Daoy (cell line): ENCODE measurements at regions not wholly inside any gene's neighbourhood (a gene's known extent, or its start where the extent isn't known, plus 50 kb on each side); places are given as distances from the start of the nearest gene placed in this dataset.
"Not testable (repeated sequence)": the region's sequence is repeated elsewhere in the genome, so short reads cannot be mapped to it uniquely, and the experiment has no call there.

ENCODE experiments used
- DNase-seq: peaks from one replicate; pipeline ENCODE4 v3.0.0-alpha.2; 2015; ENCODE audit warnings: low read depth

DNA sequence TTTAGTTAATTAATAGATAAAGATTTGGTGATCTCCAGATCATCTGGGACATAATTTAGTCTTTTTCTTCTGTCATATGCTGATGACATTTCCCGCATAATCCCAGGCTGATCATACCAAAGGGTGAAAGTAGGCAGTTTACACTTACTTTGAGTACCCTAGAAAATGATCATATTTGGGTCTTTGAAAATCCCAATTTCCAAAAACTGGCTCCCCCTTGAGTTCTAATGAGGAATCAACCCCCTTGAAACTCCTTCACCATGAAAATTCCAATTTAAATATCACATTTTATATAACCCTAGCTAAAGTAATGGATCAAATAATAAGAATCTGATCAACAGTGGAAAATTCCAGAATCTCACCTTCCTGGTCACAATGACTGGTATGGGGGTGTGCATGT, 223.4 kb downstream of the NAF1 start:
- no peak for DNase-seq

GRCh38 chr4:162938738-162939485, 227.8 kb downstream of the NAF1 start:
- no peak for DNase-seq

GRCh38 chr4:162935214-162935613, 231.5 kb downstream of the NAF1 start:
- DNase-seq, result no peak

DNA sequence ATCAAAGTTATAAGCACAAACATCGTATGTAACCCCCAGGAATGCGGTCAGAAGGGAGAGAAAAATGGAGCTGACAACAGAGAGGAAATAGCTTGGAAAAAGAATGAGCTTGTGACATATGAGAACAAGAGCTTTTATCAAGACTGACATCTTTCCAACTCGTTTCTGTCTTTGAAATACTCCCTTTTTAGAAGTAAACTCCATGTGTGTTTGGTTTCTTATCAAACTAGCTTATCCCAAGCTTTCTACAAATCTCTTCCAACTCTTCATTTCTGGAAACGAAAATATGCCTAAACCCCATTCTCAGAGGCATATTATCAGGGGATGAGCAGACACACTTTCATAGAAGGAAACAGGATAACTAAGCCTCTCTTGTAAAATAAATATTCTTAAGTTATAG, 235.4 kb downstream of the NAF1 start:
- DNase-seq, result no peak

GRCh38 chr4:162921178-162921785, 245.4 kb downstream of the NAF1 start:
- no peak for DNase-seq

GRCh38 chr4:162920649-162921048, 246.0 kb downstream of the NAF1 start:
- DNase-seq, result no peak

DNA sequence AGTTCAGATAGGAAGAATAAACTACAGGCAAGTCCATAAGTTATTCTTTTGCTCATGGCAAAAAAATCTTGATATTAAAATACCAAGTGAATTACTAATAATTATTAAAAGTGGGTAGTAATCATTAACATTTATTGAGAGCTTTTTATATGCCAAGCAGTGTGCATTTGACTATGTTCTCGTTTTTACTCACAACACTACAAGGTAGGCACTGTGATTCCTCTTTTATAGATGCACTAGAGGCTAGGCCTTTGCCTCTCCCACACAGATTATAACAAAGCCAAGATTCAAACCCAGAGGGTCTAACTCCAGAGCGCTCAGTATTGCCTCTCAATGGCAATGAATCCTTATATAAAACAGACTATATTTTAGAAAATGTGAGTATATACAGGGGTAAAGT, 254.2 kb downstream of the NAF1 start:
- DNase-seq, result no peak

DNA sequence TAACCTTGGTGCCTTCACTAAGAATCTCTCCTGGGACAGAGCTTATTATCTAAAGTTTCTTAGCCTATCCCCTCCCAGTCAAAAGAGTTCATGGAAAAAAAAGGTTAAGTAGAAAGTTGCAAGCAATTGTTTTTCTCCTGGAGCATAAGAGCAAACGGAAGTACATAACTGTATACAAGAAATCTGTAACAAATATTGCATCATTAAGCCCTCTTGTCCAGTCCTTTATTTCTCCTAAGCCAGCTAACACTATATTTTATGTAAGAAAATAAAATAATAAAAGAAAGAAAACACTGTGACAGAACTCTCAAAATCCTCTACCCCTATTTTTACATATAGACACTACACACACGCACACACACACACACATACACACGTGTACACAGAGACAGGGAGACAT, 255.3 kb downstream of the NAF1 start:
- no peak for DNase-seq

GRCh38 chr4:162909952-162910351, 256.7 kb downstream of the NAF1 start:
- no peak for DNase-seq

DNA sequence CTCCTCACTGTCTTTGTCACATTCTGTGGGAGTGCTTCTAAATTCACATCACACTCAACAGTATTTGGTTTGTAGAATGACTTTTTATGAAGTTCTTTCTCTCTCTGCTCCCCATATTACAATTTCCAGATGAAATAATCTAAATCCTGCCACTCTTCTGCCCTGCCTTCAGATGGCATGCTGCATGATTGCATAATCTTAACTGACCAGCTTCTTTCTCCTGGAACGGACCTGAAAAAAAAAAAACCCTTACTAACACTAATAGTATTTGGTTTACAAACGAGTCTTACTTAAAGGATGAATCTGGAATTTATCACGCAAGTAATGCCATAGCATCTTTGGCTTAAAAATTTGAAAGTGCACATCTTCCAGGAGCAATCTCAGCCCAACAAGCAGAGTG, 272.3 kb downstream of the NAF1 start:
- no peak for DNase-seq

DNA sequence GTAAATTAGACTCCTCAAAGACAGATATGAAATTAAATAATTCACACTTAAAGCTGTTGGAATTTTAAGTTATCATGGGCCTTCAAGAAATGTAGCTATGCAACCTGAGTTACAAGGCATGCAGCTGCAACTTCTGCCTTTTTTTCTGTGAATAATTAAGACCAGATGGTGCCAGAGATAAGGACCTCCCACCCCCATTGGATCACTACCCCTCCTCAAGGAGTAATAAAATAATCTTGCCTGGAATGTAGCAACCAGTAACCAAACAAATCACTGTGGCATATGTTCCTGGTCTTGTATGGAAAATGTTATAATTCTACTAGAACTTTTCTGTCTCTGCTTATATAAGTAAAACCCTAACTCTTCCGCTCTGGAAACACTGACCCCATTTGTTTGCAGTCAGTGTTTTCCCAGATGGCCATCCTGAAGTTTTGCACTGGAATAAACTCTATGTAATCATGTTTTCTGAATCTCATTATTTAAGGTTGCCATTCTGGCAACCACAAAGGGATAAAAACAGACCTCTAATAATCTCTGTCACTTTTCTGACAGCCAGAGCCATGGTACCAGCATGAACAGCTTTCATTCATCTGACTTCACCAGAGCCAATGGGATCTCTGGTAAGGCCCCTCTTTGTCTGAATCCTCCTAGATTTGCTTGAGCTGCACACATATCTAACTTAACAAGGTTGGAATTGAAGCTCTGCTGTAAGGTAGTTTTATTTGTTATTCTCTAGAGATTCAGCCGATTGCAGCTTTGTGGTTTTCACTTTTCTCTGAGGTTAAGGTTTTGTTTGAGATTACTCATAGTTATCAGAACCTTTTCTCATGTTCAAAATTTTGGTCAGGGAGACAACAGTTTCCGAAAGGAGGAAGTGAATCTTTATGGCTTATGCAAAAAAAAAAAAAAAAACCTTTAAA, 274.6 kb downstream of the NAF1 start:
- DNase-seq, result peak; percentile 1

DNA sequence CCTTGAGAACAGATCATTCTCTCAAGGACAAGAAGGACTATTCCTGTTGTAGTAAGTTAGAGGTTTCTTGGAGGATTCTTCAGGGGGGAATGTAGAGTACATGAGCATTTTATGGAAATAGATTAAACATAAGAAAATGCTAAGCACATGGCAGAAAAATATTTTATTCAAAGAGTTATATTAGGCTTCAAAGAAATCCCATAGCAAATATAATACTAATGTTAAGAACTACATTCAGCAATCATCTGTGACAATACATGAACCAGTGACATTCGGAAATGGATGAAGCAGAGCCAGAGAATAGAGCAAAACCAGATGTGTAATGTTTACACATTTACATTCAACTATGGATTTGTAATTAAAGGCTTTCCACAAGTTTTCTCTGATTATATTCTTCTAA, 288.6 kb downstream of the NAF1 start:
- DNase-seq, result no peak

GRCh38 chr4:162874748-162875147, 291.9 kb downstream of the NAF1 start:
- no peak for DNase-seq

DNA sequence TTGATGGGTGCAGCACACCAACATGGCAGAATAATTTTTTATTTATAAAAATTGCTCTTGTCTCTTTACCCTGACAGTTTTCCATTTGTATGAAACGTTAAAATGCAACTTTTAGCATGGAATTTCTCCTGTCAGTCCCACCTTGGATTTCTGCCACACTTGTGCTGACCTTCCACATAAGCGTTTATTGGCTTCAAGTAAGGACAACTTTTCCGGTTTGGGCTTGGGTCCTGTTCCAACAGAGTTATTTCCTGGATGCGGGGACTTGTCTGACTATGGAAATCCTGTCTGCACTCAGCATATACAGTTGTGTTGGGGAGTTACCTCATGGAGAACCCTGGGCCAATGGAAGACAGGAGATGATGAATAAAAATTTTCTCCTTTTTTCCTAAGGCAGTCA, 294.7 kb downstream of the NAF1 start:
- no peak for DNase-seq

DNA sequence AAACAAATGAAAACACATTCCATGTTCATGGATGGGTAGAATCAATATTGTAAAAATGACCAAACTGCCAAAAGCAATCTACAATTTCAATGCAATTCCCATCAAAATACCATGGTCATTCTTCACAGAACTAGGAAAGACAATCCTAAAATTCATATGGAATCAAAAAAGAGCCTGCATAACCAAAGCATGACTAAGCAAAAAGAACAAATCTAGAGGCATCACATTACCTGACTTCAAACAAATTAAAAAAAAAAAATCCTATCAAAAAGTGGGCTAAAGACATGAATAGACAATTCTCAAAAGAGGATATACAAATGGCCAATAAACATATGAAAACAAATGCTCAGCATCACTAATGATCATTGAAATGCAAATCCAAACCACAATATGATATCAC, 297.5 kb downstream of the NAF1 start:
- DNase-seq, result no peak

DNA sequence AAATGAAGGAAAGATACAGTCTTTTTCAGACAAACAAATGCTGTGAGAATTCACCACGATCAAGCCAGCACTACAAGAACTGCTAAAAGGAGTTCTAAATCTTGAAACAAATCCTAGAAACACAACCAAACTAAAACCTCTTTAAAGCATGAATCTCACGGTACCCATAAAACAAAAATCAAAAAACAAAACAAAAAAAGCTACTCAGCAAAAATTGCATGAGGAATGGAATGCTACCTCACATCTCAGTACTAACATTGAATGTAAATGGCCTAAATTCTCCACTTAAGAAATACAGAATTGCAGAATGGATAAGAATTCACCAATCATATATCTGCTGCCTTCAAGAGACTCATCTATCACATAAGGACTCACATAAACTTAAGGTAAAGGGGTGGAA, 300.1 kb downstream of the NAF1 start:
- no peak for DNase-seq

GRCh38 chr4:162865102-162865501, 301.6 kb downstream of the NAF1 start:
- no peak for DNase-seq

GRCh38 chr4:162853788-162854187, 312.9 kb downstream of the NAF1 start:
- no peak for DNase-seq

GRCh38 chr4:162852642-162853041, 314.0 kb downstream of the NAF1 start:
- DNase-seq, result no peak

- DNase-seq, result not testable (repeated sequence)
Measured at GRCh38 chr4:162851241-162851758, 315.4 kb downstream of the NAF1 start.

GRCh38 chr4:162849937-162850336, 316.8 kb downstream of the NAF1 start:
- DNase-seq, result no peak

GRCh38 chr4:162847945-162848549, 318.6 kb downstream of the NAF1 start:
- DNase-seq, result no peak
